ENCODE measurements at regions not wholly inside any gene's neighbourhood (a gene's known extent, or its start where the extent isn't known, plus 50 kb on each side); places are given as distances from the start of the nearest gene placed in this dataset.

GRCh38 chr5:161134083-161134482 lies 282.1 kb upstream of the ATP10B start:
- no peak for DNase-seq (ENCODE audit: low read depth, low spot score)

GRCh38 chr5:161115941-161116340 lies 263.9 kb upstream of the ATP10B start:
- DNase-seq (ENCODE audit: low read depth, low spot score): no peak

- DNase-seq (ENCODE audit: low read depth, low spot score): no peak
Observed at GRCh38 chr5:161112371-161112770, 260.4 kb upstream of the ATP10B start.

- DNase-seq (ENCODE audit: low read depth, low spot score): no peak
Observed at GRCh38 chr5:161105525-161105924, 253.5 kb upstream of the ATP10B start.

GRCh38 chr5:161098516-161098915 lies 246.5 kb upstream of the ATP10B start:
- DNase-seq (ENCODE audit: low read depth, low spot score): no peak

- no peak for DNase-seq (ENCODE audit: low read depth, low spot score)
Observed at GRCh38 chr5:161096581-161096980, 244.6 kb upstream of the ATP10B start.

- DNase-seq (ENCODE audit: low read depth, low spot score): no peak
Observed at GRCh38 chr5:161095953-161096352, 243.9 kb upstream of the ATP10B start.

- DNase-seq (ENCODE audit: low read depth, low spot score): no peak
Observed at GRCh38 chr5:161094411-161094810, 242.4 kb upstream of the ATP10B start.

- DNase-seq (ENCODE audit: low read depth, low spot score): no peak
Observed at GRCh38 chr5:161093100-161093499, 241.1 kb upstream of the ATP10B start.

GRCh38 chr5:161089569-161089968 lies 237.6 kb upstream of the ATP10B start:
- no peak for DNase-seq (ENCODE audit: low read depth, low spot score)

GRCh38 chr5:161086461-161086860 lies 234.4 kb upstream of the ATP10B start:
- DNase-seq (ENCODE audit: low read depth, low spot score): no peak

- DNase-seq (ENCODE audit: low read depth, low spot score): no peak
Observed at GRCh38 chr5:161085056-161085455, 233.0 kb upstream of the ATP10B start.

GRCh38 chr5:161084115-161084514 lies 232.1 kb upstream of the ATP10B start:
- no peak for DNase-seq (ENCODE audit: low read depth, low spot score)

GRCh38 chr5:161078793-161079192 lies 226.8 kb upstream of the ATP10B start:
- DNase-seq (ENCODE audit: low read depth, low spot score): no peak

- DNase-seq (ENCODE audit: low read depth, low spot score): no peak
Observed at GRCh38 chr5:161077936-161078545, 226.0 kb upstream of the ATP10B start.

- no peak for DNase-seq (ENCODE audit: low read depth, low spot score)
Observed at GRCh38 chr5:161077496-161077895, 225.5 kb upstream of the ATP10B start.

GRCh38 chr5:161064781-161065180 lies 212.8 kb upstream of the ATP10B start:
- DNase-seq (ENCODE audit: low read depth, low spot score): no peak

- no peak for DNase-seq (ENCODE audit: low read depth, low spot score)
Observed at GRCh38 chr5:161064297-161064696, 212.3 kb upstream of the ATP10B start.

GRCh38 chr5:161058781-161059180 lies 206.8 kb upstream of the ATP10B start:
- DNase-seq (ENCODE audit: low read depth, low spot score): no peak

GRCh38 chr5:161051920-161052500 lies 200.0 kb upstream of the ATP10B start:
- DNase-seq (ENCODE audit: low read depth, low spot score): no peak

GRCh38 chr5:161047024-161047423 lies 195.0 kb upstream of the ATP10B start:
- DNase-seq (ENCODE audit: low read depth, low spot score): no peak

- no peak for DNase-seq (ENCODE audit: low read depth, low spot score)
Observed at GRCh38 chr5:161042862-161043261, 190.9 kb upstream of the ATP10B start.

GRCh38 chr5:161042443-161042842 lies 190.4 kb upstream of the ATP10B start:
- no peak for DNase-seq (ENCODE audit: low read depth, low spot score)

GRCh38 chr5:161040818-161041217 lies 188.8 kb upstream of the ATP10B start:
- no peak for DNase-seq (ENCODE audit: low read depth, low spot score)
